Caco-2 (cell line): ENCODE measurements at regions not wholly inside any gene's neighbourhood (a gene's known extent, or its start where the extent isn't known, plus 50 kb on each side); places are given as distances from the start of the nearest gene placed in this dataset.

Source experiments
- BruUV-seq: library from RNA; stranded (reverse); fragments of 400-500 nt; replicated peaks from 2 replicates; lab custom pipeline; 2021; lab: Mats Ljungman, UMichigan
- CTCF ChIA-PET: fragments of 300-600 bp; sonication (Branson Sonifier 250); formaldehyde crosslinking; loops from one replicate; lab custom pipeline; 2022; ENCODE audit warnings: antibody characterized with exemption; lab: Charles Lee
- POLR2A ChIA-PET: fragments of 300-600 bp; sonication (Branson Sonifier 250); formaldehyde crosslinking; loops from one replicate; lab custom pipeline; 2022; ENCODE audit warnings: antibody characterized with exemption; lab: Charles Lee
- DNase-seq, 2 experiments: peaks; one replicate each; pipeline versions ENCODE4 v3.0.0 to v3.0.0-alpha.2; 2020 to 2022
- H3K27me3 ChIP-seq: replicated peaks from 2 replicates; pipeline ENCODE4 v1.6.0; 2011; ENCODE audit warnings: low read length; ENCODE audit not compliant: control insufficient read depth, insufficient read depth
- H3K36me3 ChIP-seq: 2 replicates; pipeline ENCODE4 v1.5.1; 2011; ENCODE audit warnings: low read length; ENCODE audit not compliant: control insufficient read depth, insufficient read depth
- H3K4me1 ChIP-seq: fragments of 250-450 bp; sonication (Bioruptor Pico); 2 replicates; pipeline ENCODE4 v1.5.1; 2020; ENCODE audit warnings: mild to moderate bottlenecking
- H3K4me3 ChIP-seq: 2 replicates; pipeline ENCODE4 v1.5.1; 2011; ENCODE audit warnings: low read depth, mild to moderate bottlenecking, control low read depth, low read length
- H3K9me3 ChIP-seq: fragments of 250-450 bp; sonication (Bioruptor Pico); 2 replicates; pipeline ENCODE4 v1.5.1; 2020; ENCODE audit warnings: mild to moderate bottlenecking, moderate library complexity
- H3K27ac Mint-ChIP-seq: one replicate; pipeline ENCODE4 v1.8.0; 2022; ENCODE audit warnings: mixed read lengths; ENCODE audit not compliant: unreplicated experiment
- H3K27me3 Mint-ChIP-seq: one replicate; pipeline ENCODE4 v1.8.0; 2022; ENCODE audit warnings: mixed read lengths; ENCODE audit not compliant: insufficient read depth, unreplicated experiment
- H3K36me3 Mint-ChIP-seq: one replicate; pipeline ENCODE4 v1.8.0; 2022; ENCODE audit warnings: mild to moderate bottlenecking, mixed read lengths; ENCODE audit not compliant: insufficient read depth, unreplicated experiment
- H3K4me1 Mint-ChIP-seq: one replicate; pipeline ENCODE4 v1.8.0; 2022; ENCODE audit warnings: low read depth, mixed read lengths; ENCODE audit not compliant: unreplicated experiment
- H3K4me3 Mint-ChIP-seq: one replicate; pipeline ENCODE4 v1.8.0; 2022; ENCODE audit warnings: mild to moderate bottlenecking, moderate library complexity, mixed read lengths; ENCODE audit not compliant: unreplicated experiment
- H3K9me3 Mint-ChIP-seq: one replicate; pipeline ENCODE4 v1.8.0; 2022; ENCODE audit warnings: mixed read lengths; ENCODE audit not compliant: unreplicated experiment
- CTCF ChIP-seq, 2 experiments: fragments of 200-600 bp in 1 of 2; IDR thresholded peaks; 1 replicate in 1 of 2; 2 replicates in 1 of 2; pipeline versions ENCODE4 v1.5.1 to v1.8.0; 2011 to 2022; ENCODE audit warnings: antibody characterized with exemption in 1 of 2, control low read depth in 1 of 2, inconsistent platforms in 1 of 2, low read depth in 1 of 2, low read length in 1 of 2, mild to moderate bottlenecking in 1 of 2, moderate library complexity in 1 of 2; ENCODE audit not compliant: insufficient read depth in 1 of 2, severe bottlenecking in 1 of 2, unreplicated experiment in 1 of 2
- intact Hi-C: fragments of 100-400 bp; cut with micrococcal nuclease; formaldehyde crosslinking; loops from one replicate; pipeline ENCODE4 v1.10.0; 2022; ENCODE audit not compliant: unreplicated experiment

- H3K27ac Mint-ChIP-seq: no peak overlapping the region
- H3K9me3 Mint-ChIP-seq: no peaks in the 10 kb centered on the region
- peak; percentile 78 to 85 for DNase-seq
- peaks cover 3% of the 10 kb centered on the region for H3K9me3 ChIP-seq
- intact Hi-C loops: loop anchor here (1.0 to 2.0 kb wide), 4 partner anchors 32 to 649 kb away; partner anchors contain the start of gene SIPA1L1
- no peaks in the 10 kb centered on the region for H3K36me3 Mint-ChIP-seq
- BruUV-seq: no TSS peak
- peaks cover 6% of the 10 kb centered on the region for H3K4me1 ChIP-seq
- H3K4me3 ChIP-seq: no peak overlapping the region
- H3K4me1 Mint-ChIP-seq: no peaks in the 10 kb centered on the region
- no peak overlapping the region for H3K4me3 Mint-ChIP-seq
- no peaks in the 10 kb centered on the region for H3K27me3 Mint-ChIP-seq
- ChIA-PET POLR2A (interaction anchor here (0.7 kb wide), 1 partner anchor 448 kb away, joined by 5 read pairs; no protein-coding TSS in a partner anchor), CTCF (interaction anchor here (0.6 to 1.6 kb wide), 10 partner anchors 14 to 1939 kb away, joined by 3 to 7 read pairs (median 4); no protein-coding TSS in a partner anchor)
- TF ChIP-seq CTCF (IDR thresholded peaks at IDR 0.05; ENCODE audit: insufficient read depth in 1 of 2, low read depth in 1 of 2, low read length in 1 of 2, severe bottlenecking in 1 of 2, unreplicated experiment in 1 of 2): peak; percentile 92 to 94
- H3K27me3 ChIP-seq: no peaks in the 10 kb centered on the region
- no peaks in the 10 kb centered on the region for H3K36me3 ChIP-seq
Observed at GRCh38 chr14:71753126-71753830, 179.0 kb upstream of the RGS6 start.

GRCh38 chr14:71753976-71754375 lies 178.3 kb upstream of the RGS6 start:
- H3K9me3 Mint-ChIP-seq: no peaks in the 10 kb centered on the region
- no peak for DNase-seq
- no TSS peak for BruUV-seq
- Histone ChIP-seq H3K4me3 (no peak overlapping the region), H3K36me3 (no peaks in the 10 kb centered on the region), H3K27me3 (no peaks in the 10 kb centered on the region), H3K4me1 (peaks cover 6% of the 10 kb centered on the region), H3K9me3 (no peaks in the 10 kb centered on the region)
- ChIA-PET POLR2A (interaction anchor here (0.7 kb wide), 1 partner anchor 449 kb away, joined by 5 read pairs; no protein-coding TSS in a partner anchor), CTCF (no interaction called here)
- no peaks in the 10 kb centered on the region for H3K36me3 Mint-ChIP-seq
- H3K4me1 Mint-ChIP-seq: no peaks in the 10 kb centered on the region
- no peak for TF ChIP-seq CTCF (IDR thresholded peaks at IDR 0.05; ENCODE audit: insufficient read depth in 1 of 2, low read depth in 1 of 2, low read length in 1 of 2, severe bottlenecking in 1 of 2, unreplicated experiment in 1 of 2)
- H3K4me3 Mint-ChIP-seq: no peak overlapping the region
- intact Hi-C loops: loop anchor here (1.0 to 2.0 kb wide), 4 partner anchors 33 to 650 kb away; partner anchors contain the start of gene SIPA1L1
- no peak overlapping the region for H3K27ac Mint-ChIP-seq
- no peaks in the 10 kb centered on the region for H3K27me3 Mint-ChIP-seq

GRCh38 chr14:71754422-71755095 lies 177.7 kb upstream of the RGS6 start:
- CTCF ChIA-PET: no interaction called here
- BruUV-seq: no TSS peak
- H3K27me3 ChIP-seq: no peaks in the 10 kb centered on the region

More at GRCh38 chr14:71754422-71755095, 177.7 kb upstream of the RGS6 start:
- peak in 1 of 2 experiments; percentile 55 for DNase-seq
- Mint-ChIP-seq H3K4me3 (no peak overlapping the region), H3K9me3 (no peaks in the 10 kb centered on the region), H3K27ac (no peak overlapping the region), H3K4me1 (no peaks in the 10 kb centered on the region), H3K36me3 (no peaks in the 10 kb centered on the region), H3K27me3 (no peaks in the 10 kb centered on the region)
- TF ChIP-seq CTCF (IDR thresholded peaks at IDR 0.05; ENCODE audit: insufficient read depth in 1 of 2, low read depth in 1 of 2, low read length in 1 of 2, severe bottlenecking in 1 of 2, unreplicated experiment in 1 of 2): no peak
- Histone ChIP-seq H3K4me1 (peaks cover 6% of the 10 kb centered on the region), H3K36me3 (no peaks in the 10 kb centered on the region), H3K4me3 (no peak overlapping the region), H3K9me3 (no peaks in the 10 kb centered on the region)
- intact Hi-C loops: no loop called here
- POLR2A ChIA-PET: no interaction called here
